Fibroblast of lung (primary cell): ENCODE measurements at regions not wholly inside any gene's neighbourhood (a gene's known extent, or its start where the extent isn't known, plus 50 kb on each side); places are given as distances from the start of the nearest gene placed in this dataset.

Experiments used
- EZH2 ChIP-seq: IDR thresholded peaks from 2 replicates; pipeline ENCODE4 v1.5.1; 2012; ENCODE audit warnings: low read length, control low read depth, mild to moderate bottlenecking; ENCODE audit errors: missing control alignments
- TF ChIP-seq, protein P1 (sequence below), 2 donors: IDR thresholded peaks in 1 of 2; conservative IDR thresholded peaks in 1 of 2; 1 replicate in 1 of 2; 2 replicates in 1 of 2; pipeline ENCODE4 v1.5.1; 2011 to 2012; ENCODE audit warnings: low read length in 2 of 2, control low read depth in 1 of 2, inconsistent platforms in 1 of 2, low read depth in 1 of 2, mild to moderate bottlenecking in 1 of 2

DNA sequence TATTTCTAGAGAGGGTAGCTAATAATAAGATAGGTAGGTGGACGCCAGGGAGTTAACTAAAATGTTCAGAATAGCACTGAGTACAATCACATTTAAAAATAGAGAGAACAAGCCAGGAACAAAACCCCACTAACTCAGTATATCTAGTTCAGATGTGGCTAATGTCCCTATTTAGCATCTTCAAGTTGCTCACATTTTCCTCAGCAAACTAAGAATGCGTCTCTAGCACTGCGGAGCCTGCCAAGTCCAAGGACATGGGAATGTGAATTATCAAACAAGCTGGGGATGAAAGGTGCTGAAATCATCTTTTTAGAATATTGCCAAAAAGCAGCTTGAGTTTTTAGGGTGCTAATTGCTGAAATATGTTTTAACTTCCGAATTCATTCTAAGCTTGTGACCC, 398.5 kb upstream of the FIGN start:
- TF ChIP-seq, protein P1, sequence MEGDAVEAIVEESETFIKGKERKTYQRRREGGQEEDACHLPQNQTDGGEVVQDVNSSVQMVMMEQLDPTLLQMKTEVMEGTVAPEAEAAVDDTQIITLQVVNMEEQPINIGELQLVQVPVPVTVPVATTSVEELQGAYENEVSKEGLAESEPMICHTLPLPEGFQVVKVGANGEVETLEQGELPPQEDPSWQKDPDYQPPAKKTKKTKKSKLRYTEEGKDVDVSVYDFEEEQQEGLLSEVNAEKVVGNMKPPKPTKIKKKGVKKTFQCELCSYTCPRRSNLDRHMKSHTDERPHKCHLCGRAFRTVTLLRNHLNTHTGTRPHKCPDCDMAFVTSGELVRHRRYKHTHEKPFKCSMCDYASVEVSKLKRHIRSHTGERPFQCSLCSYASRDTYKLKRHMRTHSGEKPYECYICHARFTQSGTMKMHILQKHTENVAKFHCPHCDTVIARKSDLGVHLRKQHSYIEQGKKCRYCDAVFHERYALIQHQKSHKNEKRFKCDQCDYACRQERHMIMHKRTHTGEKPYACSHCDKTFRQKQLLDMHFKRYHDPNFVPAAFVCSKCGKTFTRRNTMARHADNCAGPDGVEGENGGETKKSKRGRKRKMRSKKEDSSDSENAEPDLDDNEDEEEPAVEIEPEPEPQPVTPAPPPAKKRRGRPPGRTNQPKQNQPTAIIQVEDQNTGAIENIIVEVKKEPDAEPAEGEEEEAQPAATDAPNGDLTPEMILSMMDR (conservative IDR thresholded peaks at IDR 0.05 in 1 of 2, IDR thresholded peaks at IDR 0.05 in 1 of 2; ENCODE audit: low read depth in 1 of 2, low read length in 2 of 2): no peak
- TF ChIP-seq EZH2: no peak
